ENCODE measurements at regions not wholly inside any gene's neighbourhood (a gene's known extent, or its start where the extent isn't known, plus 50 kb on each side); places are given as distances from the start of the nearest gene placed in this dataset.

- no peak for DNase-seq (ENCODE audit: low read depth)
- TF ChIP-seq, protein P1, sequence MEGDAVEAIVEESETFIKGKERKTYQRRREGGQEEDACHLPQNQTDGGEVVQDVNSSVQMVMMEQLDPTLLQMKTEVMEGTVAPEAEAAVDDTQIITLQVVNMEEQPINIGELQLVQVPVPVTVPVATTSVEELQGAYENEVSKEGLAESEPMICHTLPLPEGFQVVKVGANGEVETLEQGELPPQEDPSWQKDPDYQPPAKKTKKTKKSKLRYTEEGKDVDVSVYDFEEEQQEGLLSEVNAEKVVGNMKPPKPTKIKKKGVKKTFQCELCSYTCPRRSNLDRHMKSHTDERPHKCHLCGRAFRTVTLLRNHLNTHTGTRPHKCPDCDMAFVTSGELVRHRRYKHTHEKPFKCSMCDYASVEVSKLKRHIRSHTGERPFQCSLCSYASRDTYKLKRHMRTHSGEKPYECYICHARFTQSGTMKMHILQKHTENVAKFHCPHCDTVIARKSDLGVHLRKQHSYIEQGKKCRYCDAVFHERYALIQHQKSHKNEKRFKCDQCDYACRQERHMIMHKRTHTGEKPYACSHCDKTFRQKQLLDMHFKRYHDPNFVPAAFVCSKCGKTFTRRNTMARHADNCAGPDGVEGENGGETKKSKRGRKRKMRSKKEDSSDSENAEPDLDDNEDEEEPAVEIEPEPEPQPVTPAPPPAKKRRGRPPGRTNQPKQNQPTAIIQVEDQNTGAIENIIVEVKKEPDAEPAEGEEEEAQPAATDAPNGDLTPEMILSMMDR (IDR thresholded peaks at IDR 0.05; ENCODE audit: control insufficient read depth, extremely low read depth, insufficient read depth): no peak
- no peak overlapping the region for H3K4me3 ChIP-seq (ENCODE audit: low read depth, low read length)
Measured at GRCh38 chr2:120821446-120822160, 85.9 kb downstream of the GLI2 start.

GRCh38 chr2:120822933-120823332 lies 87.3 kb downstream of the GLI2 start:
- TF ChIP-seq, protein P1 (IDR thresholded peaks at IDR 0.05; ENCODE audit: control insufficient read depth, extremely low read depth, insufficient read depth): no peak
- H3K4me3 ChIP-seq (ENCODE audit: low read depth, low read length): no peak overlapping the region
- DNase-seq (ENCODE audit: low read depth): no peak

DNA sequence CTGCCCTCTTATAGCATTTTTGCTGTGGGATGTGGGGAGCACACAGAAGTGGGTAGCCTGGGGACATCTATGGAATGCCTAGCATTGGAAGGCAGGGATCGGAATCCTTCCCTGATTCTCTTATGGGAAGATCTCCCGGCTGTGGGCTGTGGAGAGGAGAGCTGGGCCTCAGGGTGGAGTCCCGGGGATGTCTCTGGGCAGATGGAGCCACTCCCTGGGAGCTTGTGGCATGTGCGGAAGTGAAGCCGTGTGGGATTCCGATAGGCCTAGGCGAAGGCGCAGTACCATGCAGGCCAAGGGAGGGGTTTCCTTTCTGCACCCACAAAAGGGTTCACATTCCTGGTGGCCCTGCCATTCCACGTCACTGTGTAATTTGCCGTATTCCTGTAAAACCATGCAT lies 87.9 kb downstream of the GLI2 start:
- TF ChIP-seq, protein P1 (IDR thresholded peaks at IDR 0.05; ENCODE audit: control insufficient read depth, extremely low read depth, insufficient read depth): no peak
- no peak for DNase-seq (ENCODE audit: low read depth)
- H3K4me3 ChIP-seq (ENCODE audit: low read depth, low read length): no peak overlapping the region

DNA sequence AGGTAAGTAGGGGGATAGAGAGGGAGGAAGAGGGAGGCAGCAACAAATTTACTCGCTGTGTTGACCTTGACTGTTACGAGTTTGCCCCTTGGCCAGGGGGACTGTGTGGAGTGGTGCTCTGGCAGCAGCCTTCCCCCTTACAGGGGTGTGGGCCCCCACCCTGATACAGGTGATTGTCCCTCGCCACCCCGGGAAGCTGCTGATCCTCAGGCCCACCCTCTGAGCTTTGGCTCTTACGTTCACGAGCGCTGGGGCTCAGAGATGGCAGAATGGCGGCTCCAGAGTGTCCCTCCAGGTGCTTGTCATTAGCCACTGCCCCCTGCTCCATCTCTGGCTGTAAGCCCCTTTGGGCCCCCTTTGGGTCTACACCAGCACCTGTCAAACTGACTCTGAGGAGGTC lies 88.6 kb downstream of the GLI2 start:
- TF ChIP-seq, protein P1 (IDR thresholded peaks at IDR 0.05; ENCODE audit: control insufficient read depth, extremely low read depth, insufficient read depth): no peak
- H3K4me3 ChIP-seq (ENCODE audit: low read depth, low read length): no peak overlapping the region
- DNase-seq (ENCODE audit: low read depth): no peak

DNA sequence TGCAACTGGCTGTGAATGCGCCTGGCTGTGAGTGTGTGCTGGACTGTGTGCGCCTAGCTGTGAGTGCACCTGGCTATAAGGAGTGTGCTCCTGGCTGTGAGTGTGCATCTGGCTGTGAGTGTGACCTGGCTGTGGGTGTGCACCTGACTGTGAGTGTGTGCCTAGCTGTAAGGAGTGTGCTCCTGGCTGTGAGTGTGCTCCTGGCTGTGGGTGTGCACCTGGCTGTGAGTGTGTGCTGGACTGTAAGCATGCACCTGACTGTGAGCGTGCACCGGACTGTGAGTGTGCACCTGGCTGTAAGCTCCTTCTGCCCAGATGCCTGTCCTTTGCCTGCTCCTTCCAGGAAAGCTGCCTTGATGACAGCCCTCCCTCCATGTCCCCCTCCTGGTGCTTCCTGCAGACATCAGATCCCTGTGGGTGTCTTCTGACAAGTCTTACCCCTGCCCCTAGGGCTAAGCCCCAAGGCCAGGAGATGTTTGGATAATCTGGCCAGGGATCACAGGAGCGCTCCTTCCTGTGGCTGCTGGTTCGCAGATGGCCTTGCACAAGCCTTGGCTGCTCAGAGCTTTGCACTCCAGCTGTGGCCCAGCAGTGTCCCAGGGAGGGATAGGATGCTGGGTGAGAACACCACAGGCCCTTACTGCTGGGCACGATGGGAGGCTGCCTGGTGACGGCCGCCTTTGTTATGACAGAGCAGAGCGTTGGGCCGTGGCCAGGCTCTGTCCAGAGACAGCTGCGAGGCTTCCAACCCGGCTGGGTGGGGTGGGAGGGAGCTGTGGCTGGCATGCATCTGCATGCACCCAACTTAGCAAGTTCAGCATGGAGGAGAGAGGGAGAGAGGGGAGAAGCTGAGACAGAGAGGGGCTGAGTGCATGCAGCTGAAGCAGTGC lies 89.9 kb downstream of the GLI2 start:
- DNase-seq (ENCODE audit: low read depth): no peak
- TF ChIP-seq, protein P1 (IDR thresholded peaks at IDR 0.05; ENCODE audit: control insufficient read depth, extremely low read depth, insufficient read depth): no peak
- no peak overlapping the region for H3K4me3 ChIP-seq (ENCODE audit: low read depth, low read length)

- no peak overlapping the region for H3K4me3 ChIP-seq (ENCODE audit: low read depth, low read length)
- DNase-seq (ENCODE audit: low read depth): no peak
Measured at GRCh38 chr2:120826260-120826648, 90.6 kb downstream of the GLI2 start.

More at GRCh38 chr2:120826260-120826648, 90.6 kb downstream of the GLI2 start:
- TF ChIP-seq, protein P1 (IDR thresholded peaks at IDR 0.05; ENCODE audit: control insufficient read depth, extremely low read depth, insufficient read depth): no peak

Data from LNCaP clone FGC (cell line).